Central memory CD4-positive, alpha-beta T cell (primary cell): ENCODE measurements at regions not wholly inside any gene's neighbourhood (a gene's known extent, or its start where the extent isn't known, plus 50 kb on each side); places are given as distances from the start of the nearest gene placed in this dataset.

ENCODE experiments used
- DNase-seq: peaks from one replicate; pipeline ENCODE4 v3.0.0; 2022

DNA sequence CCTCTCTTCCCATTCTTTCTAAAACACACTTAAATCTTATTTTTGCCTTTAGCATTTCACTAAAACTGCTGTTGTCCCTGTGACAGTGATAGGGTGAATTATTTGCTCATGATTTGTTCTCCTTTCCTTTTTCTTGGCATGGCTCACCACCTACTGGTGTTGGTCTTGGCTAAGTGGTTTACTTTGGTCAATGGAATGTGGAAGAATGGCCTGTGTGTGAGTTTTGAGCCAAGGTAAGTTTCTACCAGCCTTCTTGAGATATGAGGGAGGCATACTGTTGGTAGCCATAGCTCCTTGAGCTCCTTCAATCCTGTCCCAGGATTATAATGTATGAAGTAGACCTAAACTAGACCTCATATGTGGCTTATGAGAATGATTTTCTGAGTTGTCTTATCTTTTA lies 506.3 kb upstream of the RAG2 start:
- DNase-seq = no peak

DNA sequence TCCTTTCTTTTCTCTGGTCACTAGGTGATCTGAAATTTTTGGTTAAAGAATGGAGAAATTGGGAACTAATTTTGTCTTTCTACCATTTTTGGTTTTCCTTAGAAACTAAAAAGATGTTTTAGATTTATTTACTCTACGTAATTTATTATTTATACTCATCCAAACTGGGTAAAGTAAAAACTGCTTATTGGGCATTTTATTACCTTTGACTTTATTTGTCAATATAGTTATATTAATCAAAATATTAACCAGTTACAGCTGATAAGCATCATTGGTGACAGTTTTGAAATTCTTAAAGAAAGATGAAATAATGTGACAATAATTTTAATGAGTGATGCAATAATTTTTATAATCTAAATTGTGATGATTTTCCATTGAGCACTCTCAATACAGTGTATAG lies 502.0 kb upstream of the RAG2 start:
- no peak for DNase-seq

DNA sequence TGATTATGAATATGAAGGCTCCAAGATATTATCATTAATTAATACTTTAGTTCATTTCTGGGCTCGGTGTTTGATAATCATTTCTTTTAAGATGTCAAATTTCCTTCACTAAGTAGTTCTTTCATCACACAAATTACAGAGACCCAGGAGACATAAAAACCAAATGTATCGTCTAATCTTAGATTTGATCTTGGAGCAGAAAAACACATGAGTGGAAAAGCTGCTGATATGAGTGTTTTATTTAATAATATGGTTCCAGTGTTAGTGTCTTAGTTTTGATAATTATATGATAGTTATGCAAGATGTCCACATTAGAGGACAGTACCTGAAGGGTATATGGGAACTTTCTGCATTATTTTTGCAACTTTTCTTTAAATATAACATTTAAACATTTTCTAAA lies 494.5 kb upstream of the RAG2 start:
- no peak for DNase-seq

DNA sequence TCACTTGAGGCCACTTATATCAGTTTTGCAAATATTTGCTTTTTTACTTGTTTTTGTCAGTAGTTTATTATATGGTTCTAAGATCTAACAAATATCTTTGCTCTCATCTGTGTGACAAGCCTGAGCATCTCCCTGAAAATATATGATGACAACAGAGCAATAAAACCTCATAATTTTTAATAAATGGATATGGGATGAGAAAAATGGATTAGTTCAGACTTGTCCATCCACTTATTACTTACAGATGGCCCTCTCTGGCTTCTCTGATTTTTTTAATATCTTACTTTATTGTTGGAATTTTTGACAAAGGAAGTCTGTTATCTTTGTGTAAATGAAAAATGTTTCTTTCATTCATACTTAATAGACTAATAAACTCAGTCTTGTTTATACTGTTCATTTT lies 491.4 kb upstream of the RAG2 start:
- DNase-seq = no peak

DNA sequence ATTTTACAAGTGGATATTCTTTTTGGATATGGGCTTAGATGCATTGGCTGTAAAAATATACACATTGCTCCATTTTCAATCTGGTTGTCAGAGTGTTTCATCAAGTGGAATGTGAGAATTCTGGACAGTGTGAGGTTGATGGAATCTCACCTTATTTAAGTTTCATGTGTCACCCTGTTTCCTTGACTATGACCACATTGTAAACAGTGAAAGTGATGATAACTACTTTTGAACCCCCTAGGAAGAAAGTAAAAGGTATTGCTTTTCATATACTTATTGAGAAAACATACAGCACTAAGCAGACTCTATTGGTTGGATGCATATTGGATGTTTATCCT lies 490.5 kb upstream of the RAG2 start:
- no peak for DNase-seq

DNA sequence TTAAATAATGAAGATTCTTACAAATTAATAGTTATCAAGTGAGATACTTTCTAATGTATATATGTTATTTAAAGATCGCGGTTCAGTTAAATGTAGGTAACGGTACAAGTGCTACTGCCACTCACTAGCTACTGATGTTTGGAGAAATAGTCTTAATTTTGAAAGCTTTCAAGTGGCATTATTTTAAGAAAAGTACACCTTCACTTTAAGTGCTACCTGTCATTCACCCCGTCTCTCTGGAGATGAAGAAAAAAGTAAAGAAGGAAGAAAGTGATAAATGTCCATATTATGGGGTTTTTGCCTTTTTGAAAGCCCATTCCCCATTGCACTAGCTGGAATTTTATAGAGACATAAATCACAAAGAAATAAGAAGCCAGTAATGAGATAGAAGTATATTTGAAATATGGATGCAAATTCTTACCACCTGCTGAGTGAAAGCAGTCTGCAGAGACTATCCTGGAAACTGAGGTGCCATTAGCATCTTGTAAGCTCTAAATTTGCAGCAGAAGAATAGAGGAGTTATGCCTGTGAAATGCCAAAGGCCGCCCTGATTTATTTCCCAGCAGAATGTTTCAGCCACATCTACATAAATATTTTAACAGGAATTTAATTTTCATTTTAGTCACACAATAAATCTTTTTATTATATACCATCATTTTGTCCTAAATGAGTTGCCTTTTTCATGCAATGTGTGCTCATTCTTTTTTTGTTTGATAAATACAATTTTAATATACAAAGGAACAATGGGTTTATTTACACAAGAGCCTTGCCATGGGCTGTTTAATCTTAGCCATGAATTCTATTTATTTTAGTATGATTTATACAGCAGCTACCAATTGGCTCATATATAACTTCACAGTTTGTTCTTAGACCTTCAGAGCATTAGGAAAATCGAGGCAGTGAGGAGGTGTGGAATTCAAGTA lies 489.9 kb upstream of the RAG2 start:
- no peak for DNase-seq

DNA sequence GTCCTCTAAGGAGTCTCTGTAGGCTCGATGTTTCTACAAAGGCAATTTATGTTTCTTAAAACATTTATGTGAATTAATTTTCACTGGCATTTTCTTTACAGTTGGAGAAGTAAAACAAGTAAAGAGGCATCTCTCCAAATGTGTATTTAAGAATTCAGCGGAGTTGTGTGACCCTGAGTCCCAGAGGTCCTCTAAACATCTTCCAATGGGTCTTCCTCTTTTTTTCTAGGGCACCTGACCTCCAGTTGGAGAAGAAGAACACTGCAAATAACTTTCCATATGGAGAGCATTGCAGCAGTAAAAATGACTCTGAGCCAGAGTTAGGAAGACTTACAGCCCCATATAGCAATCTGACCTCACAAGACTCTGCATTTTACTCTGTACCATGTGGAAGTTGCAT lies 480.5 kb upstream of the RAG2 start:
- no peak for DNase-seq

DNA sequence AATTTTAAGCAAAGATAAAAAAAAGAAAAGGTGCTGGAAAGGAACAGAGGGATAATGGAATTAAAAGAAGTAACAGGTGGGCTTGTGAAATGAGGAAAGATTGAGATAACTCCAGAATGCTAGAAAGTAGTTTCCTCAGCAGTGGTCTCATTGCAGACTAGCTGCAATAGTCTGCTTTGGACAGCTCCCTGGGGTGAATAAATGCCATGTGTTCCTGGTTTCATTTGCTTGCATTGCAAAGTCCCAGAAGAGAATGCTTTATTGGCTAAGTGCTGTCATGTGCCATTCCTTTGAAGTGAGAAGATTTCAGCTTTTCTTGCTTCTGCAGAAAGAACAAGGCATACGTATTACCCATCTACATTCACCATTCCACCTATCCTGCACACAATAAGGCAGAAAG lies 478.8 kb upstream of the RAG2 start:
- DNase-seq = no peak

DNA sequence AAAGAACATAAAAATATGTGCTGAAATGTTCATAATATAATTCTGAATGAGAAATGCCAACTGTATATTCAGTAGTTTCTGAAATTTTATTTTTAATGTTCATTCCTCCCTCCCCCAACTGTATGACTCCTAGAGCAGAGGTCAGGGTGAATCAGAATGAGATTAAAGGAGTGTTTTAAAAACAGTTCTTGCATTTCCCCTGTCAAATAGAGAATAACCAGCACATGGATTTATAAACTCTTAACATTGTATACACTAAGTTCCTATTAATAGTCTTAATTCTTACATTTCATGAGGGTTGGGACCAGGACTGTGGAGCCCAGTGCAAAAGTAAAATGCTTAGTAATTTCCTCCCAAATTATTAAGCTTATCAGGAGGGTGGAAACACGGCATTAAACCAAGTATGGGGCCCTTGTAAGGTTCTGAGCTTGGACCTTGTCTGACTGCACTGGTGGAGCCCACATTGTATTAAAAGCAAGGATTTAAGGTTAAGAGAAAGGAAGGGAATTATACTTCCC lies 474.6 kb upstream of the RAG2 start:
- no peak for DNase-seq

DNA sequence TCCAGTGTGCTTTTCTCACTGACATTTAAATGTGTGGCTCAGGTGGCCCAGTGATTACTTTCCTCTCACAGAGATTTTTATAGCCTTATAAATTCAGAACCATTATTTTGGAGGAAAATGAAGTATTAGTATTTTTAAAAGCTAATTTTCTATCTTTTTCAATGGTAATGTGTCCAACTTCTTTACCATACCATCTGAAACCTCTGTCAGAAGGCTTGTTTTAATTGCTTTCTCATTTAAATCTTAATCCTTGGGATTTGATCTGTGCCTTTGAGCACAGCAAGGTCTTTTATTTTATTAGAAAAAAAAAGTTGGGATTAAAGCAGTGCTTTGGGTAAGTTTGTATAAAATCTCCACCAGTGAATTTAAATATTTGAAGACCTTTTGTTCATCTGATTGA lies 452.3 kb upstream of the RAG2 start:
- no peak for DNase-seq

DNA sequence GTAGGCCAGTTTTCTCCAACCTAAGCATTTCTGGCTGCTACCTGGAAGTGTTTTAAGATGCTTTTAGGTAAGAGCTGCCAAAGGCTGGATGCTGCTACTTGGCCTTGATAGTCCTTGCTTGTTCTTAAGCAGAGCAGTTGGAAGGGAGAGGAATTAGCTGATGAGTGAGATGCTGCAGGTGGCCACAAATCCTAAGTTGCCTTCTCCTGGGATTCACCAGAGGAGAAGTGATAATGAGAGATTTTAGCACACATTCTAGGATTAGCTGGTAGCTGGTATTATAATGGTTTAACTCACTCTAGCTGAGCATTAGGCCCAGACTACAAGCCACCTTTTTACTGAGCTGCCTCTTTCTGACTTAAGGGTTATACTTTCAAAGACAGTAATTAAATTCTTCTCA lies 442.9 kb upstream of the RAG2 start:
- DNase-seq = no peak

DNA sequence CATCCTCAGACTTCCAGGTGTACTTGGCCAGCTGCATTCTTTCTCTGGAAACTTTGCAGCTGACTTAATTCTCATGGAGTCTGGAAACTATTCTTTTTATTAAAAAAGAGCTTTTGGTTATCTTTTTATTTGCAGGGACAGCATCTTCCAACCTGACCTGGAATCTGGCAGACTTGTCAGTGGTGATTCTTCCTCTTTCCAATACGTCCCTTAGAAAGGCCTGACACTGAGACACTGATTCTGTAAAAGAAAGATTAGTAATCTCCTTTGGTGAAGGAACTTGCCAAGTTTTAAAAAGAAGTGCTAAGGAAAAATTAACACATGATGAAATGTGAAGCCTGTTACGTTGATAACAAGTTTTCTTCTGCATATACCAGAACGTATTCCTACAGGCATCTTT lies 440.9 kb upstream of the RAG2 start:
- DNase-seq = no peak

DNA sequence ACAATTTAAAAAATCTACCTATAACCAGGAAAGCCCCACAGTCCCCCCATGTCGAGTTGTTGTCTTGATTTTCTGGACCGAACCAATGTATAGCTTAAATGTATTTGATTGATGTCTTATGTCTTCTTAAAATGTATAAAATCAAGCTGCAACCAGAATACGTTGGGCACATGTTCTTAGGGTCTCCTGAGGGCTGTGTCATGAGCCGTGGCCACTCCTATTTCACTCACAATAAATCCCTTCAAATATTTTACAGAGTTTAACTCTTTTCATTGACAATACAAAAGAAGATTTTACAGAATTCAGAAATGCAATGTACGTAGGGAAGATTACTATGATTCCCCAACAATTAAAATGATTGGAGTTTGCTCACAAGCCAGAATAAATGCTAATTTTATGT lies 428.7 kb upstream of the RAG2 start:
- DNase-seq = no peak

DNA sequence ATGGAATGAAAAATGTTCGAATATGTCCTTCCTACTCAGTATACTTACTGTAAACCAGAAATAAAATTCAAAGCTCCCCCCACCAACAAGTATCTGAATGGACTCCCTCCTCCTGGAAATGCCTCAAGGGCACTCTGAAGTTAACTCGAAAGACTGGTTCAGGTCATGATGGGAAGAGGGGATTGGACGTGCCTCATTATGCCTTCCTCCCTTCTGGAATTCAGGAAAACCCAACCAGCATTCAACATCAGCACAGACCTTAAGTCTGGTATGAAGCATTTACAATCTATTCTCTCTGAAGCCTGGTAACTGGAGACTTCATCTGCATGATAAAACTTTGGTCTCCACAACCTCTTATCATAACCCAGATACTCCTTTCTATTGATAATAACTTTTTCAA lies 428.3 kb upstream of the RAG2 start:
- no peak for DNase-seq

DNA sequence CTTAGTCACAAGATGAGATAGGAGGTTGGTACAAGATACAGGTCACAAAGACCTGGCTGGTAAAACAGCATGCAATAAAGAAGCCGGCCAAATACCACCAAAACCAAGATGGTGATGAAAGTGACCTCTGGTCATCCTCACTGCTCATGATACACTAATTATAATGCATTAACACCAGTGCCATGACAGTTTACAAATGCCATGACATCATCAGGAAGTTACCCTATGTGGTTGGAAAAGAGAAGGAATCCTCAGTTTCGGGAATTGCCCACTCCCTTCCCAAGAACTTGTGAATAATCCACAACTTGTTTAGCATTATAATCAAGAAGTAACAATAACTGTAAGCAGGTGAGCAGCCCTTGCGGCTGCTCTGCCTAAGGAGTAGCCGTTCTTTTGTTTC lies 408.5 kb upstream of the RAG2 start:
- no peak for DNase-seq

DNA sequence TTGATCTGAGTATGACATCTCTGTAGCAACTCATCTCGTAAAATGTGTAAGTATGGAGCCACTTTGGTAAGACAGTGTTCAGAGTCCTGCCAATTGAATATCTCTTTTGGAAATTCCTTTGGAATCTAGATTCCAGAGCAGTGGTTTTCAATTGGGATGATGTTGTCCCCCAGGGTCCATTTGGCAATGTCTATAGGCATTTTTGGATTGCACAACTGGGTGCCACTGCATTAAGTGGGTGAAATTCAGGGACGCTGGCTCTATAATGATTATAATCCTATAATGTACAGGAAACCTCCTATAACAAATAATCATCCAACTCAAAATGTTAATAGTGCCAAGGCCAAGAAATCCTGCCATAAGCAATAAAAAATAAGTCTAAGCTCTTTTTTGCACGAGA lies 404.8 kb upstream of the RAG2 start:
- no peak for DNase-seq

DNA sequence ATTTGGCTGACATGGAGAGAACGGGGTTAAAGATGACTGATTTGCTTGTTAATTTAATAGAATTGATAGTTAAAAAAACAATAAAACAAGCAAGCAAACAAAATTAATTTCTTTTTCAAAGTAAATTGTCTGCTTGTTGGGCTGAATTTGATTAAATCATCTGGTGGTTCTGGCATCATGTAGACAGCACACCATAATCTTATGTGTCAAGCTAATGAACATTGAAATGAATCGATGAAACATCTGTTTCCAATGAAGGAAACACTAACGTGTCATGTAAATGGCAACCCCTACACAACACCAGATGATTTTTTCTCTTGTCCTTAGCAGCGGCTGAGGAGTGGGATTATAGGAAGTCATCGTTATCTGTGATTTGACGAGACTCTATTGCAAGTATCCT lies 399.6 kb upstream of the RAG2 start:
- no peak for DNase-seq

DNA sequence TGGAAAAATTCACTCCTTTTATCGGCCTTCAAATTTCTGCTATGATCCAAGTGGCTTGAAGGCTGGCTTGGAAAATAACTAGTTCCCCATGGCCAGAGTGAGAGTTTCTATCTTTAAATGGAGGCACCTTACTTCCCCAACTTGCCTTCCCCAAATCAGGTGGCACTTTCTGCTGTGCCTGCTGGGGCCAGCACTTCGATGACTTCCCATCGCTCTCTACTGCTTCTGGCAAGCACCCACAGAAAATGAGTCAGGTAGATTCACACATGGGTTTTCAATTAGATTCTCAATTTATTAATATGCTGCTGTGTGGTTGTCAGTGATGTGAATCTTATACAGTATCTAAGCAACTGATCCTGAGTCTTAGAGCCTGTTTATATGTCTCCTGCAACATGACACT lies 398.8 kb upstream of the RAG2 start:
- DNase-seq = no peak

DNA sequence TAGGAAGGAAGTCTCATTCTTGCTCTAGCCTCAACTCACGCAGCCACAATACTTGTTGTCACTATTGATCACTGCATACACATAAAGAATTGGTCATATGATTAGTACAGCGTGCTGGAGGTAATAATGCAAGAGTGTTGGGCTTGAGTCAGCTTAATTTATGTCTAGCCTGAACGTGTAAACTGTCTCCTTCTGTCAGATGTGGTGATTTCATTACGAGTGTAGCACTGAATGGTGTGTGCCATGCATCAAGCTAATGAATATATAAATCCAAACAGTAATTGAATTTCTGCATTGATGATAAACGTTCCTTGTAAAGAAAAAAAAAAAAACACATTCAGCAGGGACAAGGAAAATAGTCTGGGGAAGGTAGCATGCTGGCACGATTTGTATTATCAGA lies 396.2 kb upstream of the RAG2 start:
- DNase-seq = no peak

DNA sequence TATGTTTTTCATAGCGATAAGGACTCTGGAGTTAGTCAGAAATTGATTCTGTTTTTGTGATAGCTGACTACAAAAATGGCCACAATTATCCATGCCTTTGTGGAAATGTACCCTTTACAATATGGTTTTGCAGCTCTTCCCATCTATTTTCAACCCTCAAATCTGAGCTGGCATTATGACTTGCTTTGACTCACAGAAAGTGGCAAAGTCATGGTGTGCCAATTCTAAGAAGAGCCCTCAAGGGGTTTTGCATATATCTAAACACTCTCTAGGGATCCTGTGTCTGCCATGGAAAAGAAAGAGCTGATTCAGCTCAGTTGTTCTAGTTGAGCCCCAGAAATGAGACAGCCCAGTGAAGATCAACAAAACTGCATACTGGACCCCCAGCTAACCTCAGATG lies 390.5 kb upstream of the RAG2 start:
- no peak for DNase-seq

DNA sequence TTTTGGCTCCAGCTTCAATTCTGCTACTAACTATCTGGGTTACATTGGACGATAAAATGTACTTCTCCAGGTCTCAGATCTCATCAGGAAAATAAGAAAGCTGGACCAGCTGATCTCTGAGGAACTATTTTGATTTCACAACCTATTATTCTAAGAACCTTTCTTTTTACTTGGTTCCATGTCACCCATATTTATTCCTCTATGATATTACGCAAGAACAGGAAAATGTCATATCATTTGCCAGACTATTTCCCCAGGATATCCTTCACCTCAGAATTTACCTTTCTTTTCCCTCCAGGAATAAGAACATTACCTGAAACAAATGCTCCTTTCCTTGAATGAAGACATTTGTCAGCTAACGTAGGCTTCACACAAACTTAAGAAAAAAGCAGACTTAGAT lies 387.5 kb upstream of the RAG2 start:
- DNase-seq = no peak

DNA sequence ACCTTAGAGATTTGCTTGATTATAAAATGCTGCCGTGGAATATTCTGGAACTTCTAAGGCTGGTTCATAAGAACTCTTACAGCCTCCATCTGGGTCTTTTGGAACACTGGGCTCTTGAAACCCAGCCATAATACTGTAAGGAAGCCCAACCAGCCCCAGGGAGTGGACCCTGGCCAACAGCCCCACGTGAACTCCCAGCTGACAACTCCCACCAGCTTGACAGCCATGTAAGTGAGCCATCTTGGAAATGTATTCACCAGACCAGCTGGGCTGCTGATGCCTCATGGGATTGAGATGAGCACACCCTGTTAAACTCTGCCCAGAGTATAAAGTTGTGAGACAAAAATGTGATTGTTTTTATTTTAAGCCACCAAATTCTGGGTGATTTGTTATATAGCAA lies 378.7 kb upstream of the RAG2 start:
- DNase-seq = no peak

DNA sequence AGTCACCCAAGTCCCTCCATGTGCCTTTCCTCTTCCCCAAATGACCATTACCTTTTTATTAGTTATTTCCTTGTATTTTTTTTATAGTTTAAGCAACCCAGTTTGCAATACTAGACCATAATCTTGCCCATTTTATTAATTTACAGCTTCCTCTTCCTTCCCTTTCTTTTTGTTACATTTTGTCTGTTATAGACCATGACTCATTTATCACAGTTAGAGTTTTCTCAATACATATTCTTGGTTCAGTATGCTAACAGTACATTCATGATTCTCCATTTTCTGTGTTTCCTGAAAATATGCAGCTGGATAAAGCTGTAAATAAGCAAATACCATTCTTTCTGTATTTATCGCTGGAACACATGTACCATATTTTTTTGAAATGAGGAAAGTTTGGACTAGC lies 376.7 kb upstream of the RAG2 start:
- DNase-seq = no peak

DNA sequence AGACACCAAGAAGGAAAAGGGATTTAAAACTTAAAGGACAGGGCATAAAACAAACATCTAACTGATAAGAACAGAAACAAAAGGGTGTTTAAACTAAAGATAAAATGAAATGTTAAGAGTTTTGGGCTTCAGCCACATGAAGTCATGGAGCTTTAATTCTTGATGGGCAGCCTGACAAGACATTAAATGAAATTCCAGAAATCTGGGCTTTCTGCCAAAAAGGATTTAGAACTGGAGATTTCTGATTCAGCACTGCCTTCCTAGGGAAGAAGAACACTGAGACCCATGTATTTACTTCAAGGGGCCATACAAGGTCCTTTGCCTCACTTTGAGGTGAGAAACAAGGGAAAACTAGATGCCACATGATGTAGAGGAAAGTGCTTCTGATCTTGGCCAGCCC lies 355.9 kb upstream of the RAG2 start:
- DNase-seq = no peak

DNA sequence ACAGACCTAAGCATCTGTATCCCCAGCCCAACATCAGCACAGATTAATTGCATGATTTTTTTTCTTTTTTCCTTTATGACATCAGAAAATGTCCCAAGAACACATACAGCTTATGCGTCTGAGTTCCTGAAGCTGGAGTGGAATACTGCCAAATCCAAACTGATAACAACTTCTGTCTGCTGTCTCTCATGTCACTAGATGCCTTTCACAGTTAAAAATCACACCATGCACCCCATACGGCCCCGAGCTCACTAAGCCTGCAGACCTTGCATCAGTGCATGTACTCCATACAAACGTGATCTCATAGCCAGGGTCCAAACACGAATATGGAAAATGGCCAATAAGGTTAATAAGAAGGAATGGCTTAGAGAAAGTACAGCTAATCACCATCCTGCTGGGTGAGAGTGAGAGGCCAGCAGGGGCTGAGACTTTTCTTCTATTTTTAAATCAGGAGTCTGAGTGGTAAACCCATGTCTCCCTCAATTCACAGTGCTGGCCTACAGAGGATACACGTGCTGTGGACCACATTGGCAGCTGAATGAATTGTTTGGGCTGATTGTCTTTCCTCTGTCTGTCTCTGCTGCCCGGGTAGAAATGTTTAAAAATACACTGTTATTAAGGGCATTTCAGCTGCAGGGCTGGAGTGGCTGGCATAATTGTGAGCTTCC lies 350.6 kb upstream of the RAG2 start:
- no peak for DNase-seq
